ENCODE measurements at regions not wholly inside any gene's neighbourhood (a gene's known extent, or its start where the extent isn't known, plus 50 kb on each side); places are given as distances from the start of the nearest gene placed in this dataset.

DNA sequence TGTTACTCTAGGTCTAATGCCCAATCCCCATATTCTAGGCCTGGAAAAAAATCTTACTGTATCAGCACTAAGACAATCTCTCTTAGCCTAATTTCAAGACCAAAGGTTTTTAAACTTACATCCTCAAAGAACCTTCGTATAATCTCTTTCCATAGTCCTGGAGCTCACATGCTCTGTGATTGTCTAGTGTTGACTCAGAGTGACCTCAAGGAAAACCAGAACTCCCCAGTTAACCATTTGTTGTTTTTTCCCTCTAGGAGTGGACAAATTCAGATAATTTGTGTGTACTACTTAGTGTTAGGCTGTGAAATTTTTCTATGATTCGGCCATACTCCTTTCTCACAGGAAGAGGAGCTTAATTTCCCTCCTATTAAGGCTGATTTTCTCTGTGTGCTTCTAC lies 536.1 kb downstream of the SLC4A3 start:
- no peak for DNase-seq (ENCODE audit: low read depth)
- H3K4me3 ChIP-seq (ENCODE audit: low read depth, low read length) = no peak overlapping the region
- TF ChIP-seq CTCF (conservative IDR thresholded peaks at IDR 0.05; ENCODE audit: low read depth, low read length) = no peak

DNA sequence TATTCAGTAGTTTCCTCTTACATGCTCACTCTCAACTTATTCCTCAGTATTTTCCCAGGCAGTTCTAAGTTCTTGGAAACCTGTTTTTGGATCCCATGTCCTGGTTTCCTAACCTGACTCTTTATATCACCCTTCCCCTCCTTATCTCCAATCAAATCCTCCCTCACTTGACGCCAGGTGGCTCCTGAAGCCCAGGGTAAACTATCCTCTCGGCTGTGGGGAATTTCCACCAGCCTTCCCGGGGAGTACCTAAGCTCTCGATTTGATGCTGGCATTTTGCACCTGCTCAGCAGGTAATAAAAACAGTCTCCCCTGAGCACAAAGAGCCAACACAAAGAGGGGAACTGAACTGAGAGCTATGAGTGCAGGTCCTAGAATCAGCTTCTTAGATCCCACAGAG lies 538.0 kb downstream of the SLC4A3 start:
- H3K4me3 ChIP-seq (ENCODE audit: low read depth, low read length) = no peak overlapping the region
- DNase-seq (ENCODE audit: low read depth) = no peak
- TF ChIP-seq CTCF (conservative IDR thresholded peaks at IDR 0.05; ENCODE audit: low read depth, low read length) = peak; percentile 21

DNA sequence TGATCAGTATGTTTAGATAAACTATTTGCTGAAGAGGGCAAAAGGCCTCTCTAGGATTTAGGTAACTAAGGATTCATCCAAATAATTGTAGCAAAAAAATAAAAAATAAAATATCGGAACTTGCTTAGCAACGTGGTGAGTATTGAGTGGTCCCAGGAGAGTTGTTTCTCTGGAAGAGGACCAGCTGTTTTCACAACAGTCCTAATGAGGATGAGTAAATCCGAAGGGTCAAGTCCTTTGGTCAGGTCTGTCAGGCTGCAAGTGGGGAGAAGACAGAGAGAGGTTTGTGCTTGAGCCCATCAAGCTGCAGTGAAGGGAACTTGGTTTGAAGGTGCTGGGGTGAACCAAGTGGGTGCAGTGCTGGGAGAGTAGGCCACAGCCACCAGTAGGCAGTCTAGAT lies 539.2 kb downstream of the SLC4A3 start:
- no peak overlapping the region for H3K4me3 ChIP-seq (ENCODE audit: low read depth, low read length)
- DNase-seq (ENCODE audit: low read depth) = peak; percentile 17
- TF ChIP-seq CTCF (conservative IDR thresholded peaks at IDR 0.05; ENCODE audit: low read depth, low read length) = no peak

DNA sequence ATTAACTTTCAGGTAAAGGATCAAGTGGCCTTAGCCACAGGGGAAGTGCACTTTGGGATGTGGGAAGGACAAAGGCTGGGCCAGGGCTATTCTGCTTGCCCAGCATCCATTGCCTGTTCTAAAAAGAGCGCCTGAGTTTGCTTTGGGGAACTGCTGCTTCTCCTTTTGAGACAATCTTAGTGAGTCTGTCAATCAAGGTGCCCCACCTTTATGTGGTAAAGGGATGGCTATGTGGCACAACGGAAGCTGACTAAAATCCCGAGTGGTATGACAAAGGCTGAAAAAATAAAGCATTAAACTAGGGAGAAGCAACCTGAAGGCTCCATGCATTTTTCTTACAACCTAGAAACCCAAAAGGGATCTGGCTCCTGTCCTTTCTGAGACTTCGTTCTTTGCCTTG lies 540.5 kb downstream of the SLC4A3 start:
- TF ChIP-seq CTCF (conservative IDR thresholded peaks at IDR 0.05; ENCODE audit: low read depth, low read length) = no peak
- H3K4me3 ChIP-seq (ENCODE audit: low read depth, low read length) = no peak overlapping the region
- no peak for DNase-seq (ENCODE audit: low read depth)

- DNase-seq (ENCODE audit: low read depth) = no peak
- no peak overlapping the region for H3K4me3 ChIP-seq (ENCODE audit: low read depth, low read length)
- no peak for TF ChIP-seq CTCF (conservative IDR thresholded peaks at IDR 0.05; ENCODE audit: low read depth, low read length)
Measured at GRCh38 chr2:220168891-220169546, 541.6 kb downstream of the SLC4A3 start.

- no peak for DNase-seq (ENCODE audit: low read depth)
- H3K4me3 ChIP-seq (ENCODE audit: low read depth, low read length) = no peak overlapping the region
- TF ChIP-seq CTCF (conservative IDR thresholded peaks at IDR 0.05; ENCODE audit: low read depth, low read length) = no peak
Measured at GRCh38 chr2:220174826-220175225, 547.4 kb downstream of the SLC4A3 start.

DNA sequence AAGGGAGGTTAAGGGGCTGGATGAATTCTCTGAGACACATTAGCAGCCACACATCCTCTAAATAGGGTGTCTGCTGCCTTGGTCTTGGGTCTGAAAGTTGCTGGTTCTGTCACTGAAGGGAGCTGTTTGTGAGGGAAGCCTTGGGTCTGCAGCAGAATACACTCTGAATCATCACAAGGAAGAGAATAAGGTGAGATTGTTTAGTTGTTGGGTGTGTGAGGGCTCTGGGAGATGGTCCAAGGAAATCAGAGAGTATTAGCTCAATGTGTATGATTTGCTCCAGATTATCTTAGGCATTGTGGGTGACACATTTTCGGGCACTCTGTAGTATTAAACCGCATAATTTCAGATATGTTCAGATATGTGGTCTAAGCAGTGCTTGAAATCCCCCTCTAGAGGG lies 548.5 kb downstream of the SLC4A3 start:
- no peak overlapping the region for H3K4me3 ChIP-seq (ENCODE audit: low read depth, low read length)
- no peak for TF ChIP-seq CTCF (conservative IDR thresholded peaks at IDR 0.05; ENCODE audit: low read depth, low read length)
- DNase-seq (ENCODE audit: low read depth) = no peak

All from choroid plexus epithelial cell (primary cell).